CD14-positive monocyte (primary cell): ENCODE measurements at regions not wholly inside any gene's neighbourhood (a gene's known extent, or its start where the extent isn't known, plus 50 kb on each side); places are given as distances from the start of the nearest gene placed in this dataset.

Experiments used
- DNase-seq, 3 donors: peaks; one replicate each; pipeline ENCODE4 v3.0.0-alpha.2; 2011 to 2022
- H2AFZ ChIP-seq: 2 replicates; pipeline ENCODE4 v1.6.0; 2012; ENCODE audit warnings: mild to moderate bottlenecking, low read depth, low read length, inconsistent platforms; ENCODE audit not compliant: insufficient read depth, poor library complexity, severe bottlenecking
- H3K27ac ChIP-seq, 2 donors: 1 replicate in 1 of 2; 2 replicates in 1 of 2; pipeline ENCODE4 v1.5.1; 2012 to 2013; ENCODE audit warnings: low read length in 2 of 2, control low read depth in 1 of 2, inconsistent platforms in 1 of 2, low read depth in 1 of 2, mild to moderate bottlenecking in 1 of 2
- H3K27me3 ChIP-seq, 2 donors: one replicate each; pipeline versions ENCODE4 v1.6.0 to v1.6.1; 2011 to 2013; ENCODE audit warnings: low read length in 2 of 2; ENCODE audit not compliant: control insufficient read depth in 2 of 2, insufficient read depth in 2 of 2
- H3K36me3 ChIP-seq, 2 donors: replicated peaks in 1 of 2; 1 replicate in 1 of 2; 2 replicates in 1 of 2; pipeline versions ENCODE4 v1.5.1 to v1.6.1; 2012 to 2013; ENCODE audit warnings: low read length in 2 of 2, control low read depth in 1 of 2, inconsistent platforms in 1 of 2, mild to moderate bottlenecking in 1 of 2; ENCODE audit not compliant: insufficient read depth in 2 of 2, control insufficient read depth in 1 of 2
- H3K4me1 ChIP-seq, 2 donors: 1 replicate in 1 of 2; 2 replicates in 1 of 2; pipeline versions ENCODE4 v1.5.1 to v1.6.1; 2012 to 2013; ENCODE audit warnings: low read length in 2 of 2, control low read depth in 1 of 2, inconsistent platforms in 1 of 2, mild to moderate bottlenecking in 1 of 2, moderate library complexity in 1 of 2; ENCODE audit not compliant: insufficient read depth in 2 of 2, control insufficient read depth in 1 of 2
- H3K4me2 ChIP-seq: replicated peaks from 2 replicates; pipeline ENCODE3; 2012; ENCODE audit warnings: low read length, moderate library complexity, mild to moderate bottlenecking; ENCODE audit not compliant: poor library complexity, severe bottlenecking; ENCODE audit errors: extremely low read depth
- H3K4me3 ChIP-seq, 3 experiments: fragments of 200-600 bp in 1 of 3; sonication (generic) in 1 of 3; replicated peaks in 1 of 3; 1 replicate in 2 of 3; 2 replicates in 1 of 3; pipeline ENCODE4 v1.5.1; 2011 to 2013; ENCODE audit warnings: low read length in 3 of 3, mild to moderate bottlenecking in 3 of 3, control low read depth in 2 of 3, low read depth in 2 of 3, inconsistent platforms in 1 of 3, moderate library complexity in 1 of 3
- H3K79me2 ChIP-seq: 2 replicates; pipeline ENCODE4 v1.6.0; 2012; ENCODE audit warnings: mild to moderate bottlenecking, control low read depth, inconsistent platforms, low read length, moderate library complexity; ENCODE audit not compliant: insufficient read depth
- H3K9ac ChIP-seq: 2 replicates; pipeline ENCODE4 v1.6.0; 2017; ENCODE audit warnings: low read length, mild to moderate bottlenecking; ENCODE audit not compliant: insufficient read depth, poor library complexity, severe bottlenecking
- H3K9me3 ChIP-seq, 2 donors: replicated peaks in 1 of 2; 1 replicate in 1 of 2; 2 replicates in 1 of 2; pipeline versions ENCODE4 v1.5.1 to v1.6.1; 2012 to 2013; ENCODE audit warnings: low read length in 2 of 2, control low read depth in 1 of 2; ENCODE audit not compliant: control insufficient read depth in 1 of 2, insufficient read depth in 1 of 2
- H4K20me1 ChIP-seq: 2 replicates; pipeline ENCODE4 v1.6.0; 2012; ENCODE audit warnings: mild to moderate bottlenecking, low read length, control low read depth, moderate library complexity; ENCODE audit not compliant: insufficient read depth
- H3K27ac Mint-ChIP-seq, 7 donors: one replicate each; pipeline ENCODE4 v1.8.0; 2020; ENCODE audit warnings: mild to moderate bottlenecking in 7 of 7, mixed read lengths in 7 of 7, moderate library complexity in 6 of 7, inconsistent platforms in 2 of 7
- H3K27me3 Mint-ChIP-seq, 3 donors: one replicate each; pipeline ENCODE4 v1.8.0; 2021 to 2022; ENCODE audit warnings: low read depth in 3 of 3, mild to moderate bottlenecking in 3 of 3, mixed read lengths in 3 of 3, moderate library complexity in 3 of 3, inconsistent platforms in 1 of 3
- H3K36me3 Mint-ChIP-seq, 2 donors: one replicate each; pipeline ENCODE4 v1.8.0; 2020; ENCODE audit warnings: mixed read lengths in 2 of 2, inconsistent platforms in 1 of 2, mild to moderate bottlenecking in 1 of 2
- H3K4me1 Mint-ChIP-seq: one replicate; pipeline ENCODE4 v1.8.0; 2020; ENCODE audit warnings: mild to moderate bottlenecking, mixed read lengths
- H3K4me3 Mint-ChIP-seq, 2 donors: one replicate each; pipeline ENCODE4 v1.8.0; 2020; ENCODE audit warnings: mild to moderate bottlenecking in 2 of 2, mixed read lengths in 2 of 2, moderate library complexity in 1 of 2
- H3K9me3 Mint-ChIP-seq, 7 donors: one replicate each; pipeline ENCODE4 v1.8.0; 2020 to 2022; ENCODE audit warnings: mixed read lengths in 7 of 7, mild to moderate bottlenecking in 6 of 7, moderate library complexity in 6 of 7, inconsistent platforms in 2 of 7
- CTCF ChIP-seq: fragments of 200-600 bp; IDR thresholded peaks from one replicate; pipeline ENCODE4 v1.8.0; 2022; ENCODE audit warnings: antibody characterized with exemption, mild to moderate bottlenecking
- WGBS: methylation state at CpG from one replicate; pipeline ENCODE4 v1.1.5; 2013; ENCODE audit warnings: missing lambda C conversion rate; ENCODE audit not compliant: insufficient coverage; 5-methylcytosine and 5-hydroxymethylcytosine counted together
- intact Hi-C, 2 donors: fragments of 100-400 bp; cut with micrococcal nuclease; formaldehyde crosslinking; loops; one replicate each; pipeline versions ENCODE4 v1.15.0 to v1.15.1; 2023

- Histone ChIP-seq H3K9me3 (no peaks in the 10 kb centered on the region), H3K27me3 (peaks cover 0 to 17% of the 10 kb centered on the region in 2 donors), H3K27ac (no peak overlapping the region), H3K36me3 (no peaks in the 10 kb centered on the region), H4K20me1 (peaks cover 100% of the 10 kb centered on the region), H2AFZ (no peak overlapping the region), H3K9ac (peak overlapping the region; percentile 15), H3K4me2 (peak overlapping the region; percentile 37), H3K79me2 (peaks cover 81% of the 10 kb centered on the region), H3K4me3 (peak overlapping the region in 1 of 3 experiments; percentile 13), H3K4me1 (peaks cover 32 to 50% of the 10 kb centered on the region in 2 donors)
- TF ChIP-seq CTCF, result no peak
- WGBS, result 78% methylated on average over 11 of the region's 11 CpGs
- Mint-ChIP-seq H3K27ac (no peak overlapping the region), H3K4me3 (peak overlapping the region in 1 of 2 donors; percentile 76), H3K4me1 (peaks cover 54% of the 10 kb centered on the region), H3K27me3 (peaks cover 14 to 33% (median 29%) of the 10 kb centered on the region in 3 donors), H3K36me3 (peaks cover 13 to 14% of the 10 kb centered on the region in 2 donors), H3K9me3 (peaks cover 0 to 2% (median 0%) of the 10 kb centered on the region in 7 donors)
- intact Hi-C loops, result no loop called here
- no peak for DNase-seq
Measured at GRCh38 chr22:25389541-25389919, 170.1 kb downstream of the CRYBB2 start.

- 91% methylated on average over 17 of the region's 20 CpGs for WGBS
- Histone ChIP-seq H3K4me3 (no peak overlapping the region), H3K27me3 (peaks cover 0 to 17% of the 10 kb centered on the region in 2 donors), H3K36me3 (no peaks in the 10 kb centered on the region), H3K9ac (peak overlapping the region; percentile 15), H4K20me1 (peaks cover 100% of the 10 kb centered on the region), H2AFZ (no peak overlapping the region), H3K9me3 (no peaks in the 10 kb centered on the region), H3K4me1 (peaks cover 32 to 50% of the 10 kb centered on the region in 2 donors), H3K4me2 (no peak overlapping the region), H3K27ac (no peak overlapping the region), H3K79me2 (peaks cover 88% of the 10 kb centered on the region)
- H3K27ac Mint-ChIP-seq, result no peak overlapping the region
- peaks cover 54% of the 10 kb centered on the region for H3K4me1 Mint-ChIP-seq
- intact Hi-C loops, result no loop called here
- DNase-seq, result no peak
- H3K36me3 Mint-ChIP-seq, result peaks cover 14 to 18% of the 10 kb centered on the region in 2 donors
- H3K4me3 Mint-ChIP-seq, result peak overlapping the region in 1 of 2 donors; percentile 55
- H3K27me3 Mint-ChIP-seq, result peaks cover 14 to 33% (median 29%) of the 10 kb centered on the region in 3 donors
- peaks cover 0 to 2% (median 0%) of the 10 kb centered on the region in 7 donors for H3K9me3 Mint-ChIP-seq
- no peak for TF ChIP-seq CTCF
Measured at GRCh38 chr22:25390297-25391240, 171.1 kb downstream of the CRYBB2 start.
